Amygdala (tissue), 56 donors: ENCODE measurements at regions not wholly inside any gene's neighbourhood (a gene's known extent, or its start where the extent isn't known, plus 50 kb on each side); places are given as distances from the start of the nearest gene placed in this dataset.

ENCODE experiments used
- DNase-seq, 56 donors: peaks; one replicate each; lab custom pipeline; 2025; lab: John Stamatoyannopoulos, UW

DNA sequence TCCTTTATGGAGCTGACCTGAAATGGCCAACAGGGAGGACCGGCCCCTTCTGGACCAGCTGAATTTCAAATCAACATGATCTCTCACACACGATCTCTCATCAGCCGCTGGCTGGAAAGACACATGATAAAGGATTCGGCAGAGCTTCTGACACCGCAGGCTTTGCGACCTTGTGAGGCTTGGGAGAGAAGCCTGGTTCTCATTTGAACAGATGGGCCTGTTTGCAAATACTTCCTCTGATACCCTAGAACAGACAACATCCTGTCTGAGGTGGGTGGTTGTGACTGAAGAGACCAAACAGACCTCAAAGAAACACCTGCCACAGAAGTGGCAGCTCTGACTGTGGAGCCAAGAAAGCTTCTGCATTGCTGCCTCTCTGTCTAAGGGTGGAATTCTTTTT lies 77.9 kb upstream of the SDK2 start:
- no peak for DNase-seq

DNA sequence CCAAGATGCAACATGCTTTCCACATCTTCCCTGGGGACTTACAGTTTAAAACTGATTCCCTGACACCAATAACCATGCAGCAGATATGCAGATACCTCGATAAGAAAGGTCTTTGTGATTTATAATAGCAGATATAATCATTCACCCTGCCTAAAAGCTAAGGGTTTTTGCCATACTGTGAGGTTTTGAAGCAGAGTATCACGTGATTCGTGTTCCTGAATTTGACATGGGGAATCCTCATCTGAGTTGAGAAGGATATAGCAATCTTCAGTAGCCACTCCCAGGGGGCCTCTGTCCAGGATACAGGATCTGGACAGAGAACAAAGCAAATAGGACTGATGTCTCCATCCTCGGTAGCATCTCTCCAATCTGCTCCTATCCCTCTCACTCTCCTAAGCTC lies 79.1 kb upstream of the SDK2 start:
- no peak for DNase-seq

DNA sequence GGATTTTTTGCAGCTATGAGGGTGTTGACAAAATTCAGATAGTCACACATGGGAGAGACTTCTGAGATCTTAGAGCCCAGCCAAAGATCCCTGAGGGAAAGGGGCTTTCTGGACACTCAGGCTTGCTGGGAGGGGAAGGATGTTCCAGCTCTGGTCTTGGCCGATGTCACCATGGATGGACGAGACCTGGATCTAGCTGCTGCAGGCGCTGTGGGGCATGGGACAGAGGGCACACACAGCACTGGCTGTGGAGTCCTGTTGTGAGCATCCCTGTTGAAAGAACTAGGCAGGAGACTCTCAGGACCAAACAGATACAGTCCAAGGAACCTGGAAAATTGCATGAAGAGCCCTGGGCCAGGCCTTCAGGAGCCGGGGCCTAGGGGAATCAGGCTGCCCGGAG lies 80.1 kb upstream of the SDK2 start:
- no peak for DNase-seq

DNA sequence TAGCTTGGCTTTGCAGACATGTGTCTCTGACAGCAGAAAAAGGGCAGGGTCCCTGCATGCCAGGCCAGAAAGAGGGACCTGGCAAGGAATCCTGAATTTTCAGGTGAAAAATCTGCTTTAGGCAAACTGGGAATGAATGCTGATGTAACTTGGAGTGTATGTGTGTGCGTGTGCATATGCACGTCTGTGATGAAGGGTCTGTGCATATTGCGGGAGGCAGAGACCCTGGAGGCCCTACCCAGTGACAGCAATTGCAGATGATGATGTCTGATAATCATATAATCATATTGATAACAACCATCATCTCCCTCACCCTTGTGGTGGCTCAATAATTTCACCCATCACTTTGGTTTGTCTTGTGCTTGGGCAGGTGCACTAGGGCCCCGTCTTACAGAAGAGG lies 80.7 kb upstream of the SDK2 start:
- no peak for DNase-seq

DNA sequence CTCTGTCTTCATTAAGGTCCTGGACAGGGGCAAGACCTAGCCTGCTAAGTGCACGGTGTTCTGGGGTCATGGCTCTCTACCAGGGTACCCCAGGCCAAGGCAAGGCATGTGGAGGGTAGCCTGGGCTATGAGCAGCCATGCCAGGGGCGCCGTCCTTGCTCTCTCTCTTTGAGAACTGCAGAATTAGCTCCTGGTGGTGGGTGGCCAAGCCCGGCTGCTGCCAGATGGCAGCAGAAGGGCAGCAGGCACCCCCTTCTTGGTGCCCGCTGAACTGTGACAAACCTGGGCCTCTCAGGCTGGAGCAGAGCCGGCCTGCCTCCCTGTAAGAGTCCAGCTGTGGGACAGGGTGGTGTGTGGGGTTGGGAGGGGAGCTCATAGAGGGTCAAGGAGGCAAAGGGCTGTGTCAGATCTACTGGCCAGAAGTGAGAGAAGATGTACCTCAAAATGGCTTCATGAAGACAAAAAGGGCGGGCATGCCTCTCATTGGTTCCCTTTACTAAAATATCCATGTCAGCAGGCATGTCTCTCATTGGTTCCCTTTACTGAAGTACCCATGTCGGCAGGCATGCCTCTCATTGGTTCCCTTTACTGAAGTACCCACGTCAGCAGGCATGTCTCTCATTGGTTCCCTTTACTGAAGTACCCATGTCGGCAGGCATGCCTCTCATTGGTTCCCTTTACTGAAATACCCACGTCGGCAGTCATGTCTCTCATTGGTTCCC lies 81.7 kb upstream of the SDK2 start:
- no peak for DNase-seq

DNA sequence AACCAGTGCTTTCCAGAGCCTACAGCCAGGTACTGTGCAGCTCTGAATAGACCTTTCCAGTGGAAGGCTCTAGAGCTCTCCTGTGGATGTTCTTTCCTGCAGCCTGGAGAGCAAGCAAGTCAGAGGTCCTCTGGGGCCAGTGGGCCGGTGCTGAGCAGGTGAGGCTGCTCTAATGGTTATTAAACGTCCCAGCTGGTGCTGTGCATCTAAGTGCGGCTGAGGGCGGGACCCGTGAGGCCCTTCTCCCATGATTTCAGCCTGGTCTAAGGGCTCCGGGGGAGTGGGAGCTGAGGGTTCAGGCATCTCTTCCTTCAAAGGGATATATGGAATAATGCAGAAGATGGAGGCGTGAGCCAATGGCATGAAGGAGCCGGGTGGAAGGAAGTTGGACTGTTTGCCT lies 83.7 kb upstream of the SDK2 start:
- DNase-seq: no peak

DNA sequence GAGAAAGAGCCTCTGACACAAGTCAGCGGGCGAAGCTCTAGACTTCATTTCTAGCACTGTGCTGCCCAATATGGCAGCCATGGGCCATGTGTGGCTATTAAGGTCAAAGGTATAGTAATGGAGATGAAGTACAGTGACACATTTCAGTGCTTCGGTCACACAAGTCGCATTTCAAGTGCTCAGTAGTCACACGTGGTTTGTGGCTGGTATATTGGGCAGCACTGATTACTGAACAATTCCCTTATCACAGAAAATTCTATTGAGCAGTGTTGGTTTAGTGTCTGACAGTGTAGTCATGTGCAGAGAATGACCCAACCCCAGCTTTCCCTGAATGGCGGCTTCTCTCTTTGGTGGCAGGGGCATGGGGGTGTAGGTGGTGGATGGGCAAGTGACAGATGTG lies 84.9 kb upstream of the SDK2 start:
- no peak for DNase-seq

DNA sequence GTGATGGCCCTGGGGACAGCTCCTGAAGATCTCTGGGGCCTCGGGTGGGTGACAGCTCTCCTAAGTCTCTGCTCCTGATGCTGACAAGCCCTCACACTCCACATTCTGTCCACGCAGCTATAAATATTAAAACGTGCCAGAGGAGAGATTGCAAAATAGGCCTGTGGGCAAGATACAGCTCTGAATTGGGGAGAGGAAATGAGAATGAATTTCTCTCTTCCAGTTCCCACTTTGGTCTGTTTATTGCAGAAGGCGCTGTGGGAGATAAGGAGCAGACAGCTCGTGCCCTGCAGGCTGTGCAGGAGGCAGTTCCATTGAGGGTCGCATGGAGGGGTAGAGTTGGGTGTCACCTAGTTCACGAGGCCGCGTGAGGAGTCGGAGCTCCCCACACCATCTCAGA lies 87.5 kb upstream of the SDK2 start:
- DNase-seq: no peak

DNA sequence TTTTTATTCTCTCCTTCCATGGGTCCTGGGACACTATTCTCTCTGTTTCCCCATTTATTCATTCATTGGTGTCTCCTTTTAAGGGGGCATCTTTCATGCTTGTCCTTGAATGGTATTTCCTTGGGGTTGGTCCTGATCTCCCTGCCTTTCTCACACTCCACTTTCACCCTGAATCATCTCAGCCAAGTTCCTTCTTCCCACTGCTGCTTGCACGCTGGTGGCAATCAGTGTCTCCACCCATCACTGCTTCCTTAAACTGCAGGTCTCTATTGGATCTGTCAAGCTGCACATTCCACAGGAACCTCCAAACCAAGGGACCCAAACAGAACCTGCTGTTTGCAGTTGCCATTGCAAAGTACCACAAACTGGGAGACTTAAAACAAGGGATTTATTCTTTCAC lies 89.3 kb upstream of the SDK2 start:
- no peak for DNase-seq

DNA sequence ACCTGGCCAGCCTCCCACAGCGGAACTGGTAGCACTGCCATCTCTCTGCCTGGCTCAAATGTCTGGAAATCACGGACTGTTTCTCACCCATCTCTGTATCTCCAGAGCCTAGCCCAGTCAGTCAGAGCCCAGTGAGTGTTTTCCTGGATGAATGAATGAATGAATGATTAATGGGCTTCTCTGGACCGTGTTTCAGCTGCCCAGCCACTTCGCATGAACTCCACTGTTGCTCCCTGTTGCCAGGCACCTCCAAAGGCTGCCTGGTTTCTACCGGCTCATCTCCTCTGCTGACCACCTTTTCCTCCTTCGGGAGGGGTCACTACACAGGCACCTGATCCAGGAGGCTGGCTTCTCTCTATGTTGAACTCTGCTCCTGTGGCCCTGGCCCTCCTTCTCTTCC lies 91.0 kb upstream of the SDK2 start:
- no peak for DNase-seq

DNA sequence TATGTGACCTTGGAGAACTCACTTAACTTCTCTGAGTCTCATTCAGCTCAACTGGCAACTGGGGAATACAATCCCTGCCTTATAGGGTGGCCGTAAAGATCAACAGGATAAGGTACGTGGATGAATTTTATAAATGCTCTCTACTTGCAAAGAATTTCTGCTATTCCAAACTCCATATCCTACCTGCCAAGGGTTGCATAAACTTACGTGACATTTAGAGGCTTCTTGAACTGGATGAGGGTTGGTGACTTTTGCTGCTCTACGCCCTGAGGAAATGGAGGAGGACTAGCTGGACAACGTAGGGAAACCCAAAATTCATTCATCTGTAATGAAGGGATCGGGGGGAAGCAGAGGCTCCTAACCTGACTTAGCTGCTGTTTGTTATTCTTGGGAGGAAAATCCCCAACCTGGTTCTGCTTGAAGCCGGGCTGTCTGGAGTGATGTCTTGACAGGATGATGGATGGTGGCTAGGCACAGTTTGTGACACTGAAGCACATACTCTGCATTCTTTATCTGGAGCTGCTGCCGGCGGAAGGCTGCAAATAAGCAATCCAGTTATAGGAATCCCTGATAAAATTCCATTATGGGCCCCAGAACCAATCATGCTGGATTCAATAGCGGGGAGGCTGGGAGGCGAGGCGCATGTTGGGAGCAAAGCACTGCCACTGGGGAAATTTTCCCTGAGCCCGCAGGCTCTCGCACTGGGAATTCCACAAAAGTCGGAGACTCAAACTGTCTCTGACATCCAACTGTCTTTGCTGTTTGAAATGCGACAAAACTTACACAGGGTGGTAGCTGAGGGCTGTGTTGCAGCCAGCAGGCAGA lies 94.7 kb upstream of the SDK2 start:
- no peak for DNase-seq

DNA sequence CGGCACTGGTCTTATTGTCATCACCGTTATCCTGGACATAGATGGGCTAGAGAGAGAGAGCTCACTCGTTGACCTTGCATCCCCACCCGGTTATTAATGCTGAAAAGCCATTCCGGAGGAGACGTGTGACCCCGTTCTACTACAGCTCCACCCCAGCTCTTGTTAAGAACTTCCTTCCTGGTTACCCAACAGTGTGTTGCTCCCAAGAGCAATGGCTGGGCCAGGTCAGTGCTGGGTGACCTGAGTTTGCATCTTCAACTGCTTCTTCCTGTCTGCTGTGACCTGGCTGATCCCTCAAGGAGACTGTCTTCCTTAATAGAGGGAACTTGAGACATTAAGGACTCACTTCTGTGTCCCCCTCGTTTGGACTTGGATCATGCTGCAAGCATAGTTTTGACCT lies 96.1 kb upstream of the SDK2 start:
- no peak for DNase-seq

DNA sequence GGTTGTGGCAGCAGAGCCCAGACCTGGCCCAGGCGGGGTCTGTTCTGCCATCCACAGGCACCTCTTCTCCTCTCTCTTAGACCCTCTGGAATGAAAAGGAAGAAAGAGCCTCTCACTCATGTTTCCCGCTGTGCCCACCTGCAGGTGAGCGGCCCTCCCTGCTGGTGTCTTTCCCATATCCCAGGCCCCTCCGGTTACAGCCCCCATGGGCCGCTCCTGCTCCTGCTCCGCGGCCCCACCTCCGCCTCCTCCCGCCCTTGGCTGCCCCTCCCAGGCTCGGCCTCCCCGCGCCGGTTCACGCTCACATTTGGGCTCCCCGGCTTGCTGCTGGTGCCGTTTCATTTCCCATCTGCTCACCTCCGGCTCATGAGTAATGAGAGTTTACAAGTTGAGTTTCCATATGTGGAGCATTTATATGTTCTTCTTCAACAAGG lies 98.7 kb upstream of the SDK2 start:
- no peak for DNase-seq

DNA sequence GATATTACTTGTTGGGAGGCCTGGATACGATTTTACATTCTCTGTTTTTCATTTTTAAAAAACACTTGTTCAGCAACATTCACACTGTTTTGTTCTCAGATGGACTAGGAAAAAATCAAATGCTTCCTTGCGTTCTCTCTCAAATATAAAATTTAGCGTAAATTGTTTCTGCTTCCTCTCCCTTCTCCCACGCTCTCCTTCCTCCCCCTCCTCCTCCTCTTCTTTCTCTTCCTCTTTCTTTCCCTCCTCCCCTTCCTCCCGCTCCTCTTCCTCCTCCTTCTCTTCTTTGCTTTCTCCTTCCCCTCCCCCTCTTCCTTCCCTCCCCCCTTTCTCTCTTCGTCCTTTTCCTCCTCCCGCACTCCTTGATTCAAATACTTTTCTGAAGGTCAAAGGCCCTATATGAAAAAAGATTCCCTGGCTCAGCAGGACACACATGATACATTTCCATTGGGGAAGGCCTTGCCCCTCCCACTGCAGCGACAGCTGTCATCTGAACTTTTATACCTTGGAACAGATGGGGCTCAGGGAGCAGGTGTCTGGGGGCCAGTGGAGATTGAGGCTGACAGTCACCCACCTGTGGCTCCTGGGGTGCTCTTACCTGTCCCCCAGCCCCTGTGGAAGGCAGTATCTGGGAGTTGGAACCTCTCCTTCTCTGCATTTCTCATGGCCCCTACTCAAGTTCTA lies 99.4 kb upstream of the SDK2 start:
- no peak for DNase-seq

DNA sequence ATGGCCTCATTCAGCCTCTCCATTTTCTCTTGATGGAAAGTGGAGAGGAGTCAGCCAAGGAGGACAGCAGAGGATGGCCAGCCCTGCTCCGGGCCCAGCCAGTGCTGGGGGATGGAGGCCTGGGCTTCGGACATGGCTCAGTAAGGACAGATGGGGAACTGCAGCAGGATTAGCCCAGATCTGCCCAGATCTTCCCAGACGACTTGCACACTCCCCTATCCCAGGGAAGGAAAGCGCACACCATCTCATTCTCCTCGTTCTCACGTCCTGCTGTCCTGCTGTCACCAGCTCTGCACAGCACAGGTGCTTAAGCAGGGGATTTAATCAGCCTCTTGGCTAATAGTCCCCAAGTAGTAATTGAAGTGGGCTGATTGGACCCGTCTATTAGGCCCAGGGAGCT lies 100.2 kb upstream of the SDK2 start:
- DNase-seq: no peak

DNA sequence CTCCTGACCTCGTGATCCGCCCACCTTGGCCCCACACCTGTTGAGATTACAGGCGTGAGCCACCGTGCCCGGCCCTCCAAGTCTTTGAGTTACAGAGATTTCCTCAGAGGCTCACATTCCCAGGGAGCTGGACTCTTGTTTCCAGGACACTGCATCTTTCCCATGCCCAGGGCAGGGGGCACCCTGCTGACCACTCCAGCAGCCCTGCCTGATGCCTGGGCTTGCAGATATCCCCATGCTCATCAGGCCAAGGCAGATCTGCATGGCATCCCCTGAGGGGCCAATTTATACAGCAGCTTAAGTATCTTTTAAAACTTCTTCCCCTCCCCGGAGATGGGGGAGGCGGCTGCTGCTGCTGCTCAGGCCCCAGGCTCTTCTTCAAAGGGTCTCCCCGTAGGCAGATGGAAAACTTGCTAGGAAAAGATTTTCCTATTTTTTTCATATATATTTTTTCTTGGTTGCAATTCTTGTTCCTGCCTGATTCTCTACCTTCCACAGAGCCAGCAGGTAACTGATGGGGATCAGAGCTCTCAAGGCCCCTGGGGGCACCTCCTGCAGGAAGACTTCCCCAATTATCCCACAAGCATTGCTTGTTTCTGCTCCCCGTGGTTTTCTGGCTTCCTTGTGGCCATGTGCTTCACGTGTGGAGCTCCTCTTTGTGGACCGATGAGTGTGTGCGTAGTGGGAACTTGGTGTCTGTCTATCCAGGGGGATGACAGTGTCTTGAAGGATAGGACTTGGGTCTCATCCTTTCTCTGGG lies 102.2 kb upstream of the SDK2 start:
- no peak for DNase-seq

DNA sequence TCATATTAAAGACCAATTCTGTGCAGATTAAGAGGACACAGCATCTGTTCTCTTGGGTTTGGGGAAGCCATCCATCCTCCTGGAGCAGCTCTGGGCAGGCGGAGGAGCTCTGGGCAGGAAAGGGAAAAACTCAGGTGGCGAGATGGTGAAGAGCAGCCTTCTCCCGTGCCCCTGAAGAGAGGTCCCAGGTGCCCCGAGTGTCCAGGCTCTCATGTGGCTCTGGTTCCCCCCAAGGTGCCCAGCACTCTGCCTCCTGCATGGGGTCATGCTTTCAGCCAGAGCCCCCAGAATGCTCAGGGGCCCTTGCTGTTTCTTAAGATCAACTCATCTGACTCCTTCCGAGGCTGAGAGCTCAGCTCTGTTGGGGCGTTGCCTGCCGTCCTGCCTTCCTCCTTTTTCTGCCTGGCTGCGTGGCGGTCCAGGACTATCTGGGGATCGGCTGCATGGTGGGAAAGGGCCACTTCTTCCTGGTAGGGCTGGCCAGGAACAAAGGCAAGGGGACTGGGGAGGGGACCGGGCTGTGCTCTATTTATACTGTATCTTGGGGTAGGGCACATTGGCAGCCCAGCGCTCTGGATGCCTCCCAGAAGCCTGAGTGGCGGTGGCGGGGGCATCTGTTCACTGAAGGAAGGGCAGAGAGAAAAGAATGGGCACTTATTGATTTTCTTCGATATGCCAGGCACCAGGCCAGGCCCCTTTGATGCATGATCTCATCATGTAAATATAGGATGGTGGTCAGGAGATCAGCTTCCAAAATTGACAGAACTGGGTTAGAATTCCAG lies 103.2 kb upstream of the SDK2 start:
- no peak for DNase-seq

DNA sequence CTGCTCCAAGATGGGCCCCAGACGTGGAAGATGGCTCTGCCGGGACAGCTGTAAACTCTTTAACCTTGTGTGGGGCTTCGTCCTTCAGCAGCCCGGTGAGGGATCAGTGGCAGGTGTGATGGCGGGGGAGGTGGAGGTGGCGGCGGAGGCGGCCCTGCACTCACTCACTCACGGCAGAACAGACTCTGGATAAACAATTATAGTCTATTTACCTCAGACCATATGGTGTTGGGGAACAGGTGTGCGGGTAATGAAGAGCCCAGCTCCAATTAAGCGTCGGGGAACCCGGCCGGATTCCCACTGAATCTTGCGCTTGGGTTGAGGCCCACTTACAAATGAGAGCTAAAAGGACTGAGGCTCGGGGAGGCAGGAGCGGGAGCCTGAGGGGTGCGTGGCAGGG lies 104.3 kb upstream of the SDK2 start:
- DNase-seq: no peak

DNA sequence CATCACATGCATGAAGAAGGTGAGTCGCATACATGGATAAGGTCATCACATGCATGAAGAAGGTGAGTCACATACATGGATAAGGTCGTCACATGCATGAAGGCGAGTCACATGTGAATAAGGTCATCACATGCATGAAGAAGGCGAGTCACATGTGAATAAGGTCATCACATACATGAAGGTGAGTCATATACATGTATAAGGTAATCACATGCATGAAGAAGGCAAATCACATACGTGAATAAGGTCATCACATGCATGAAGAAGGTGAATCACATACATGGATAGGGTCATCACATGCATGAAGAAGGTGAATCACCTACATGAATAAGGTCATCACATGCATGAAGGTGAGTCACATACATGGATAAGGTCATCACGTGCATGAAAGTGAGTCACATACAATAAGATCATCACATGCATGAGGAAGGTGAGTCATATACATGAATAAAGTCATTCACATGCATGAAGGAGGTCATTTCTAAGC lies 105.1 kb upstream of the SDK2 start:
- no peak for DNase-seq
